ENCODE measurements at regions not wholly inside any gene's neighbourhood (a gene's known extent, or its start where the extent isn't known, plus 50 kb on each side); places are given as distances from the start of the nearest gene placed in this dataset.

DNA sequence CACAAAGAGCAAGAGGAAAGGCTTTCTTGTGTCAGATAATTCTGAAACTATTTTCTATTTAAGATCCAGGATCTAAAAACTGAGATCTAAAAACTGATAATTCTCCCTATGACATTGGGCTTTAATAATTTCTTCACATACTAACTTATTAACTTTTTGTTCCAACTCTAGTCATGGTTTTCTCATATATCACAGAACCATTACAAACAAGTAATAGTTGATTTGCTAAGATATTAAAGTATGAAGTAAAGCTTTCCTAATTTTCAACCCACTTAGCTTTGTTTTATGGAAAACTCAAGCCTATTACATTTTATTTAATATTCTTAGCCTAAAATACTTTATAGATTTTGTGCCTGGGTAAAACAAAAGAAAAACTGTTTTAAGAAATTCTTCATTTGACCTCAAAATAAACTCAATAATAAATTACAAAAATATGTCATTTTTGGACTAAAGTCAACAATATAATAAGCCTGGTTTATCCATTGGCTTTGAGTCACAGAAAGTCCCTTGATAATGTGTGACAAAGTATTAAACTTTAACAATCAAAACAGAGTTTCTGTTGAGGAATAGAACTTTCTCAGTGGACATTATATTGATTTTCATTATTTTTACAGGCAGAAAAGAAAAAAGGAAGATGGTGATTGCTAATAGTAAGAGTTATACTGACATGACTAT, 1142.9 kb upstream of the SORCS1 start:
- no peak for TF ChIP-seq CTCF (IDR thresholded peaks at IDR 0.05)
- no peak for TF ChIP-seq POLR2A (IDR thresholded peaks at IDR 0.05)
- TF ChIP-seq POLR2AphosphoS5 (IDR thresholded peaks at IDR 0.05): no peak
- no peak for TF ChIP-seq EP300 (IDR thresholded peaks at IDR 0.05)

Data from upper lobe of left lung (tissue), 4 donors.